Naive thymus-derived CD4-positive, alpha-beta T cell (primary cell): ENCODE measurements at regions not wholly inside any gene's neighbourhood (a gene's known extent, or its start where the extent isn't known, plus 50 kb on each side); places are given as distances from the start of the nearest gene placed in this dataset.

ENCODE experiments used
- ATAC-seq: fragments of 150-1000 bp; cut with Tn5 transposase; 2 replicates; pipeline ENCODE4 v1.10.0; 2021; ENCODE audit warnings: mild to moderate bottlenecking, moderate library complexity
- CTCF ChIA-PET: fragments of 350-600 bp; sonication (Branson Sonifier 250); formaldehyde crosslinking; loops from one replicate; lab custom pipeline; 2021; ENCODE audit warnings: antibody characterized with exemption; lab: Charles Lee
- POLR2A ChIA-PET: fragments of 350-600 bp; sonication (Branson Sonifier 250); formaldehyde crosslinking; loops from one replicate; lab custom pipeline; 2021; ENCODE audit warnings: antibody characterized with exemption, inconsistent platforms; lab: Charles Lee
- DNase-seq, 9 donors: peaks; one replicate each; pipeline versions ENCODE4 v3.0.0 to v3.0.0-alpha.2; 2020 to 2022; ENCODE audit warnings: mixed read lengths in 1 of 9
- H3K27ac ChIP-seq: one replicate; pipeline ENCODE4 v1.7.0; 2013; ENCODE audit warnings: mild to moderate bottlenecking, low read depth, low read length, moderate library complexity
- H3K27me3 ChIP-seq, 2 donors: one replicate each; pipeline ENCODE4 v1.7.0; 2013; ENCODE audit warnings: low read length in 2 of 2, mild to moderate bottlenecking in 2 of 2, moderate library complexity in 2 of 2; ENCODE audit not compliant: control insufficient read depth in 2 of 2, insufficient read depth in 2 of 2
- H3K36me3 ChIP-seq, 3 experiments: 1 replicate in 2 of 3; 2 replicates in 1 of 3; pipeline ENCODE4 v1.7.0; 2013; ENCODE audit warnings: low read length in 3 of 3, mild to moderate bottlenecking in 3 of 3, moderate library complexity in 1 of 3; ENCODE audit not compliant: insufficient read depth in 3 of 3, control insufficient read depth in 2 of 3
- H3K4me1 ChIP-seq, 2 donors: one replicate each; pipeline ENCODE4 v1.7.0; 2013; ENCODE audit warnings: low read length in 2 of 2, mild to moderate bottlenecking in 2 of 2, moderate library complexity in 1 of 2; ENCODE audit not compliant: control insufficient read depth in 2 of 2, insufficient read depth in 2 of 2
- H3K4me3 ChIP-seq: 2 replicates; pipeline ENCODE4 v1.7.0; 2013; ENCODE audit warnings: mild to moderate bottlenecking, low read length
- H3K9me3 ChIP-seq, 3 experiments: 1 replicate in 2 of 3; 2 replicates in 1 of 3; pipeline ENCODE4 v1.7.0; 2013; ENCODE audit warnings: low read length in 3 of 3; ENCODE audit not compliant: control insufficient read depth in 2 of 3
- H3K27ac Mint-ChIP-seq, 9 donors: one replicate each; pipeline ENCODE4 v1.8.0; 2020 to 2022; ENCODE audit warnings: mixed read lengths in 9 of 9, mild to moderate bottlenecking in 8 of 9, moderate library complexity in 5 of 9, inconsistent platforms in 2 of 9
- H3K27me3 Mint-ChIP-seq, 5 donors: one replicate each; pipeline ENCODE4 v1.8.0; 2021 to 2022; ENCODE audit warnings: mixed read lengths in 5 of 5, mild to moderate bottlenecking in 1 of 5
- H3K36me3 Mint-ChIP-seq, 5 donors: one replicate each; pipeline ENCODE4 v1.8.0; 2020 to 2022; ENCODE audit warnings: mixed read lengths in 5 of 5, mild to moderate bottlenecking in 3 of 5, inconsistent platforms in 1 of 5
- H3K4me1 Mint-ChIP-seq, 7 donors: one replicate each; pipeline ENCODE4 v1.8.0; 2020 to 2022; ENCODE audit warnings: mixed read lengths in 7 of 7, mild to moderate bottlenecking in 3 of 7, inconsistent platforms in 1 of 7
- H3K4me3 Mint-ChIP-seq, 10 donors: one replicate each; pipeline ENCODE4 v1.8.0; 2020 to 2022; ENCODE audit warnings: mild to moderate bottlenecking in 10 of 10, mixed read lengths in 10 of 10, moderate library complexity in 6 of 10, inconsistent platforms in 2 of 10
- H3K9me3 Mint-ChIP-seq, 11 donors: one replicate each; pipeline ENCODE4 v1.8.0; 2020 to 2022; ENCODE audit warnings: mixed read lengths in 11 of 11, mild to moderate bottlenecking in 4 of 11, inconsistent platforms in 1 of 11, moderate library complexity in 1 of 11
- intact Hi-C, 2 donors: fragments of 100-400 bp; cut with micrococcal nuclease; formaldehyde crosslinking; loops; one replicate each; pipeline ENCODE4 v1.15.1; 2023

- Histone ChIP-seq H3K9me3 (no peaks in the 10 kb centered on the region), H3K4me3 (no peak overlapping the region), H3K4me1 (no peaks in the 10 kb centered on the region), H3K27me3 (no peaks in the 10 kb centered on the region), H3K27ac (no peak overlapping the region), H3K36me3 (no peaks in the 10 kb centered on the region)
- Mint-ChIP-seq H3K27me3 (no peaks in the 10 kb centered on the region), H3K27ac (no peak overlapping the region), H3K36me3 (peaks cover 0 to 31% (median 8%) of the 10 kb centered on the region in 5 donors), H3K4me3 (no peak overlapping the region), H3K4me1 (peaks cover 6 to 13% (median 7%) of the 10 kb centered on the region in 7 donors), H3K9me3 (peaks cover 0 to 18% (median 4%) of the 10 kb centered on the region in 11 donors)
- ChIA-PET CTCF (no interaction called here), POLR2A (interaction anchor here (0.8 kb wide), 1 partner anchor 30 kb away, joined by 4 read pairs; no protein-coding TSS in a partner anchor)
- DNase-seq, result no peak
- intact Hi-C loops, result no loop called here
- no peak for ATAC-seq
Observed at GRCh38 chr12:68435299-68435637, 103.1 kb upstream of the MDM1 start.

GRCh38 chr12:68435816-68436215 is 103.7 kb upstream of the MDM1 start:
- Histone ChIP-seq H3K9me3 (no peaks in the 10 kb centered on the region), H3K4me1 (peaks cover under 1% of the 10 kb centered on the region in 2 donors), H3K4me3 (no peak overlapping the region), H3K27ac (no peak overlapping the region), H3K36me3 (no peaks in the 10 kb centered on the region), H3K27me3 (no peaks in the 10 kb centered on the region)
- peaks cover 6 to 14% (median 8%) of the 10 kb centered on the region in 7 donors for H3K4me1 Mint-ChIP-seq
- H3K4me3 Mint-ChIP-seq, result no peak overlapping the region
- no peaks in the 10 kb centered on the region for H3K27me3 Mint-ChIP-seq
- H3K9me3 Mint-ChIP-seq, result peaks cover 0 to 18% (median 4%) of the 10 kb centered on the region in 11 donors
- peaks cover 0 to 31% (median 8%) of the 10 kb centered on the region in 5 donors for H3K36me3 Mint-ChIP-seq
- DNase-seq, result no peak
- ChIA-PET POLR2A (interaction anchor here (0.8 kb wide), 1 partner anchor 29 kb away, joined by 4 read pairs; no protein-coding TSS in a partner anchor), CTCF (no interaction called here)
- ATAC-seq, result no peak
- intact Hi-C loops, result no loop called here
- no peak overlapping the region for H3K27ac Mint-ChIP-seq

- Mint-ChIP-seq H3K4me1 (peaks cover 17 to 32% (median 23%) of the 10 kb centered on the region in 7 donors), H3K36me3 (peaks cover 3 to 37% (median 8%) of the 10 kb centered on the region in 5 donors), H3K27ac (no peak overlapping the region), H3K4me3 (no peak overlapping the region), H3K27me3 (no peaks in the 10 kb centered on the region), H3K9me3 (peaks cover 0 to 20% (median 6%) of the 10 kb centered on the region in 11 donors)
- no peak for ATAC-seq
- Histone ChIP-seq H3K9me3 (no peaks in the 10 kb centered on the region), H3K4me3 (no peak overlapping the region), H3K27me3 (no peaks in the 10 kb centered on the region), H3K4me1 (peaks cover 4 to 8% of the 10 kb centered on the region in 2 donors), H3K27ac (no peak overlapping the region), H3K36me3 (no peaks in the 10 kb centered on the region)
- no peak for DNase-seq
- intact Hi-C loops, result no loop called here
- ChIA-PET POLR2A (interaction anchor here (0.5 kb wide), 1 partner anchor 215 kb away, joined by 5 read pairs; no protein-coding TSS in a partner anchor), CTCF (interaction anchor here (0.8 kb wide), 1 partner anchor 154 kb away, joined by 4 read pairs; no protein-coding TSS in a partner anchor)
Observed at GRCh38 chr12:68438601-68439000, 106.4 kb upstream of the MDM1 start.

- ATAC-seq, result no peak
- H3K27ac Mint-ChIP-seq, result no peak overlapping the region
- peaks cover 0 to 21% (median 8%) of the 10 kb centered on the region in 11 donors for H3K9me3 Mint-ChIP-seq
- Histone ChIP-seq H3K4me3 (no peak overlapping the region), H3K9me3 (peaks cover 0 to 4% (median 0%) of the 10 kb centered on the region in 3 experiments), H3K27me3 (no peaks in the 10 kb centered on the region), H3K36me3 (no peaks in the 10 kb centered on the region), H3K27ac (no peak overlapping the region), H3K4me1 (peaks cover 4 to 8% of the 10 kb centered on the region in 2 donors)
- H3K4me3 Mint-ChIP-seq, result no peak overlapping the region
- peaks cover 19 to 35% (median 23%) of the 10 kb centered on the region in 7 donors for H3K4me1 Mint-ChIP-seq
- ChIA-PET CTCF (no interaction called here), POLR2A (interaction anchor here (0.6 kb wide), 1 partner anchor 90 kb away, joined by 3 read pairs; no protein-coding TSS in a partner anchor)
- no peaks in the 10 kb centered on the region for H3K27me3 Mint-ChIP-seq
- peaks cover 3 to 37% (median 8%) of the 10 kb centered on the region in 5 donors for H3K36me3 Mint-ChIP-seq
- no peak for DNase-seq
- intact Hi-C loops, result no loop called here
Observed at GRCh38 chr12:68439368-68440045, 107.3 kb upstream of the MDM1 start.

GRCh38 chr12:68440068-68440581 is 108.0 kb upstream of the MDM1 start:
- Histone ChIP-seq H3K9me3 (peaks cover 0 to 4% (median 0%) of the 10 kb centered on the region in 3 experiments), H3K36me3 (no peaks in the 10 kb centered on the region), H3K27me3 (no peaks in the 10 kb centered on the region), H3K4me3 (no peak overlapping the region), H3K27ac (no peak overlapping the region), H3K4me1 (peaks cover 4 to 8% of the 10 kb centered on the region in 2 donors)
- no peak for DNase-seq
- Mint-ChIP-seq H3K9me3 (peaks cover 0 to 18% (median 5%) of the 10 kb centered on the region in 11 donors), H3K4me3 (no peak overlapping the region), H3K27ac (no peak overlapping the region), H3K27me3 (no peaks in the 10 kb centered on the region), H3K4me1 (peaks cover 22 to 39% (median 27%) of the 10 kb centered on the region in 7 donors), H3K36me3 (peaks cover 3 to 37% (median 7%) of the 10 kb centered on the region in 5 donors)
- intact Hi-C loops, result no loop called here
- ATAC-seq, result no peak
- ChIA-PET CTCF (no interaction called here), POLR2A (no interaction called here)

- DNase-seq (no peak), ATAC-seq (no peak)
- Histone ChIP-seq H3K36me3 (no peaks in the 10 kb centered on the region), H3K27ac (no peak overlapping the region), H3K9me3 (peaks cover 0 to 4% (median 0%) of the 10 kb centered on the region in 3 experiments), H3K4me3 (no peak overlapping the region), H3K4me1 (peaks cover 4 to 8% of the 10 kb centered on the region in 2 donors), H3K27me3 (no peaks in the 10 kb centered on the region)
- H3K4me1 Mint-ChIP-seq, result peaks cover 25 to 50% (median 34%) of the 10 kb centered on the region in 7 donors
- peak overlapping the region in 2 of 10 donors; percentile 21 to 48 for H3K4me3 Mint-ChIP-seq
- intact Hi-C loops, result no loop called here
- POLR2A ChIA-PET, result interaction anchor here (0.6 kb wide), 1 partner anchor 42 kb away, joined by 3 read pairs; no protein-coding TSS in a partner anchor
- CTCF ChIA-PET, result no interaction called here
- peak overlapping the region in 2 of 9 donors; percentile 18 to 62 for H3K27ac Mint-ChIP-seq
- H3K36me3 Mint-ChIP-seq, result peaks cover 0 to 37% (median 7%) of the 10 kb centered on the region in 5 donors
- H3K9me3 Mint-ChIP-seq, result peaks cover 0 to 13% (median 3%) of the 10 kb centered on the region in 11 donors
- H3K27me3 Mint-ChIP-seq, result no peaks in the 10 kb centered on the region
Observed at GRCh38 chr12:68441167-68441566, 109.0 kb upstream of the MDM1 start.
